ENCODE measurements at regions not wholly inside any gene's neighbourhood (a gene's known extent, or its start where the extent isn't known, plus 50 kb on each side); places are given as distances from the start of the nearest gene placed in this dataset.

DNA sequence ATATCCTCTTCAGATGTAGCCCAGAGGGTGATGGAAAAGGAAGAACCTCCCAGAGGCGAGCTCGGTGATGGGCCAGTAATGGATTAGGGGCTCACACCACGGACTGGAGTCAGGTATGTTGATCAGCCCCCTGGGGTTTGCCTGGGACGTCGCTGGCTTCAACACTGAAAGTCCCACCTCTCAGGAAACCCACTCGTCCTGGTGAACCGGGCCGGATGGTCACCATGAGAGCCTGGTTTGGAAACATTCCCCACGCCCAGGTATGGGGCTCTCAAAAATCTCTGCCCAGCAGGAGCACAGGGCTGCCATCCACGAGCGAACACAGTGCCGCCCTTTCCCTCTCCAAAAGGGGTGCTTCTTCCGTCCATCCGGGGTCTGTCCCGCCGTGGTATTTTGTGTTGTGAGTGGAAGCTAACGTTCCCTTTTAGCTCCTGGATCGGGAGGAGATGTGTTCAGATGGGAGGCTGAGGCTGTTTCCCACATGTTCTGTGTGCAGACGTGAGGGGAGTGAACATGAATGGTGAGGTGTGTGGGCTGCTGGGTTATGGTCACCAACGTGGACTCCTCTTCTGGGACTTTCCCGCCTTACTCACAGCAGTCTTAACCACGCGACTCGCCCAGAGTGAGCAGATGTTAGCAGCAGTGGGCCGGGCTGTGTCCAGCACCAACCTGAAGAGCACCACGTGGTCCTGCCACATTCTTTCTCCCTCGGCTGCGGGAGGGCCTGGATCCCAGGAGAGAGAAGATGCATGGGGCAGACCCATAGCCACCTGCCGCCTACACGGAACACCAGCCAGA, 139.2 kb downstream of the KIF26A start:
- no peak for DNase-seq

DNA sequence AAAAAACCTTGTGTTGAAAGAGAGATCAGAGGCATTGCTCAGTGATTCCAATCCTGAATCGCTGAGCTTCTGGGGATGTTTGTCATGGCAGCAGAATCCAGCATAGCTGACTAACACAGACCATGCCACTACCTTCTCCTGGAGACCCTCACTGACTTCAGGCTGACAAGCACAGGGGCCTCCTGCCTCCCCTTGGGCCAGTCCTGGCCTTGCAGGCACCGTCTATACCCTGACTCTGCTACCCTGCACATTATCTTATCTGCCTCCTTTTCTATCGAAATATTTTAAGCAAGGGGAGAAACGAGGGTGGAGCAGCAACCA, 139.8 kb downstream of the KIF26A start:
- no peak for DNase-seq

- DNase-seq, result no peak
Observed at GRCh38 chr14:104280085-104280901, 141.9 kb downstream of the KIF26A start.

GRCh38 chr14:104280902-104281767, 142.7 kb downstream of the KIF26A start:
- DNase-seq, result no peak

DNA sequence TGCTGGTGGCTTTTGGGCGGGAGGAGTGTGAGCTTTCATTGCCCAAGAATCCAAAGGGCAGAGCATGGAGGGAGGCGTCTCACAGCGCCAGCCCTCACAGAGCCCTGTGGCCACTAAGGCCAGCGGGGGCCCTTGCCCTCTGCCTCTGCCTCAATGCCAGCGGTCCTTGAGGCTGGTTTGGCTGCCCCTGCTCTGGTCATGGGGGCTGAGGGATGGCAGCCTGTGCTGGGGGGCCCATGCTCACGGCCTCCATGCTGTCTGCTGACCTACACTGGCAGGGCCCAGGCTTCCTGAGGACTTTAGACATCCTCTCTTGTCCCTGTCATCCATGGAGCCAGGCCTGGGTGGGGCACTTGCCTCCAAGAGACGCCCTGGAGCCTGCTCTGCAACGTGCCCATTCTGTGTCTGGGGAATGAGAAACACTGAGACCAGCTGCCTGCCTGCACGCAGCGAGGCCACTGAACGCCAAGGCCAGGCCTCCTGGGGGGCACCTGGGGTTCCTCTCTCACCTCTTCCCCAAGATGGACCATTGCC, 143.4 kb downstream of the KIF26A start:
- DNase-seq, result no peak

DNA sequence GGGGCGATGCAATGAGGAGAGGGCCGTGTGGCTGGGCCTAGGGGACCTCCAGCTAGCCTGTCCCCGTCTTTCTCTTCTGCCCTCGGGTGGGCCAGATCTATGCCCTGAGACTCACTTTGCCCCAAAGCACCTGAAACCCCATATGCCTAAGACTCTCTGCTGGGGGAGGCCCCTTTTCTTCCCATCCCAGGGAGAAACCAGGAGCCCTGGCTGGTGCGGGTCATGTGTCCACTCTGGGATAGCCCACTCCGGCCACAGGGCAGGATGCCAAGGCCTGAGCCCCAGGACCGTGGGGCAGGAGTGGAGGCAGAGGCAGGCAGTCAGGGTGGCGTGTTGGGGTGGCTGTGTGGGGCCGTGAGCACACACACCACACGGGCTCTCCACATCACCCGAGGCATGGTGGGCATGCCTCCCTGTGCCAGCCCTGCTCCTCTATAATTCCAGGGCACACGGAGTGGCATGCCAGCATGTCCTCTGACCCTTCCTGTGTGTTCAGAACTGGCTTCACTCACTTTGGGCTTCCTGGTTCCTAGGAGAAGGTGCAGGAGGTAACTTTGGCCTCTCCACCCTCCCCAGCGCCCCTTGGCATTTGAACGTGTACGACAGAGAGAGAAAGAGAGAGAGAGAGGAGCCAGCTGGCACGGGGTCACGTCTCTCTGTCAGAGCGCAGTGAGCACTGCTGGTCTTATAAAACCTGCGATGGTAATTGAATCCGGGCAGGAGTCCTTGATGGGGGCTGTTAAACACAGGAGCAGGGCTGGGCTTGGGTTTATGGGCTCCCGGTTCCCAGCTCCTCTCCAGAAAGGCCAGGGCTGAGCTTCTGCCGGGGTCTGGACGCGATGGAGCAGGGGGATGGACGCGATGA, 144.2 kb downstream of the KIF26A start:
- DNase-seq, result no peak

- DNase-seq, result no peak
Observed at GRCh38 chr14:104283197-104284106, 145.1 kb downstream of the KIF26A start.

GRCh38 chr14:104284107-104284592, 145.8 kb downstream of the KIF26A start:
- no peak for DNase-seq

DNA sequence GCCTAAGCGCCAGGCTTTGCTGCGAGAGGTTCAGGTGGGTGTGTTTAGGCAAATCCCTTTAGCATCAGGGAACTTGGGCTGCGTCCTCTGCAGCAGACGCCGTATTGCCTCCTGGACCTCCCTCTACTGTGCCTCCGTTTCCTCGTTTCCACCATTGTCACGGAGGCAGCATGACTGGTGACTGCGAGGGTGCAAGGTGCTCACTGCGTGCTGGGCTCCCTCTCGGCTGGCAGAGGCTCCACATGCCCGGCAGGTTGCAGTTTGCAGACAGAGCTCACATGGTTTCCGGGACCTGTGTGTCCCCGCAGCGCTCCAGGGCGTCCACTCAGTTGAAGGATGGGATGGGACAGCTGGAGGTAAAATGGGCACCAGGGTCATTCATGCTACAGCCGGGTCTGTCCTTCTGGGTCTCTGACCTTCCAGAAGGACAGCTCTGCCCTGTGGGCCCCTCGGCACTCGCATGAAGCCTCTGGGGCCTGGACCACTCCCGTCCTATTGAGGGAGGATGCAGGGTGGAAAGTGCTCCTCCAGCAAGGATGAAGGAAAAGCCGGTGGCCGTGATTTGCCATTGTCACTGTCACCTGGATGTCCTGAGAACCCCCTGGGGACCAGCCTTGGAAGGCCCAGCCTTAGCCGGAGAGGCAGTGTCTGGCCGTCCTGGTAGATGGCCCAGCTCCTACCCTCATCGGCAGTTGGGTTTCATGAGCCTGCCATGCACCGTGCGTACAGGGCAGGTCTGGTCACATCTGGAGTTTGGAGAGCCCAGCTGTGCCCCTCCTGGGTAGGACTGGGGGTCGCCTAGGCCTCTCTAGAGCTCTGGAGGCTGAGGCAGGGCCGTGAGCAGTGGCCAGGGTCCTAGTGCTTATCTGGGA, 146.5 kb downstream of the KIF26A start:
- DNase-seq, result no peak

GRCh38 chr14:104285508-104285840, 147.1 kb downstream of the KIF26A start:
- no peak for DNase-seq

- DNase-seq, result no peak
Observed at GRCh38 chr14:104286086-104286485, 147.7 kb downstream of the KIF26A start.

DNA sequence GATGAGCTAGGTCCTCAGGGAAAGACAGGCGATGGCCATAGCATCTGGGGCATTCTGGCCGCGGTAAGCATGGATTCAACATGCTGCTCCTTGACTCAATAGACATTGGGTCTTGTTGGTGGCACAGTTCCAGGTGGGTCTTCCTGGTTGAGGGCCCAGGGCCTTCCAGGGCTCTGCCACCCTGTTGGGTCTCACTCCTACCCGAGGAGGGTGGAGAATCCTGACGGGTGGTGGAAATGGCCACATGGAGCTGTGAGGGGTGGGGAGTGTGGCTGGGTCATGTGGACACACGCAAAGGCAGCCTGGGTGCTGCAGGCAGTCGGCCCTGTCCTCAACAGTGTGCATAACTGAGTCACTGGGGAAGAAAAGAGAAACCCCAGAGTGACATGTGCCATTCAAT, 148.1 kb downstream of the KIF26A start:
- DNase-seq, result no peak

- DNase-seq, result no peak
Observed at GRCh38 chr14:104287301-104288009, 149.1 kb downstream of the KIF26A start.

GRCh38 chr14:104288272-104288671, 149.9 kb downstream of the KIF26A start:
- DNase-seq, result no peak

GRCh38 chr14:104289507-104289906, 151.1 kb downstream of the KIF26A start:
- DNase-seq, result no peak

DNA sequence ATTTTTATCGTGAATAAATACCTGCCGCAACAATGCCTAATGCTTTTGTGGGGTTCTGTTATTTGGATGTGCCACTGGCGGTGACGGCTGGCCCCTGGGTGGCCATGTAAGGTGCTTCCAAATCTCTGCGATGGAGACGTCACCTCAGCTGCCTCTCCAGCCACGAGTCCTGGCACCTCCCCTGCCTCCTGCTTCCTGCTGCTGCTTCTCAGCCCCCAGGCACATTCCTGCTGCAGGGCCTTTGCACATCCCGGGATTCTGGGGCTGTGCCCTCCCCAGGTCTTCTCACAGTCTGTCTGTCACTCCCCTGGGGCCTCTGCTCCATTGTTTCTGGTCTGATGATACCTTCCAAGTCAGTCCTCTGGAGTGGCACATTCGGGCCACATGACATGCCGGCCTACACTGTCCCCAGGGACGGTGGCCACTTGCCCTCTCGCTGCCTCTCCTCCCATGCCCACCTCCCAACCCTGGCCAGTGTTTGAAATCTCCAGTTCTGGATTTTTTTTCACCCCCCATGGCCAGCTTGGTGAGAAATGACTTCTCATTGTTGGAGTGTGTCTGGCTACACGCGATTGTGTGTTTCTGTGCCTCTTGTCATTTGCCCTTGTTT, 151.8 kb downstream of the KIF26A start:
- DNase-seq, result no peak

- DNase-seq, result no peak
Observed at GRCh38 chr14:104290756-104291122, 152.4 kb downstream of the KIF26A start.

GRCh38 chr14:104291123-104292000, 153.0 kb downstream of the KIF26A start:
- DNase-seq, result no peak
